HEK293 (cell line): ENCODE measurements at regions not wholly inside any gene's neighbourhood (a gene's known extent, or its start where the extent isn't known, plus 50 kb on each side); places are given as distances from the start of the nearest gene placed in this dataset.
"Not testable (repeated sequence)": the region's sequence is repeated elsewhere in the genome, so short reads cannot be mapped to it uniquely, and the experiment has no call there.

Source experiments
- CTCF ChIA-PET: fragments of 350-600 bp; formaldehyde crosslinking; extraction: SDS; loops from one replicate; lab custom pipeline; 2021; ENCODE audit warnings: antibody characterized with exemption; lab: Yijun Ruan, JAX
- POLR2A ChIA-PET: fragments of 300-600 bp; formaldehyde crosslinking; extraction: SDS; loops from one replicate; lab custom pipeline; 2020; ENCODE audit warnings: antibody characterized with exemption, inconsistent platforms; lab: Yijun Ruan, JAX
- H3K27ac ChIP-seq: fragments of 200-500 bp; sonication (Bioruptor generic); 2 replicates; pipeline ENCODE4 v1.5.1; 2014; ENCODE audit warnings: low read depth, low read length, control low read depth, inconsistent platforms; ENCODE audit errors: extremely low read depth
- H3K36me3 ChIP-seq, 2 experiments: fragments of 200-500 bp in 1 of 2; sonication (Bioruptor generic) in 1 of 2; 1 replicate in 1 of 2; 2 replicates in 1 of 2; pipeline ENCODE4 v1.5.1; 2014 to 2017; ENCODE audit warnings: inconsistent platforms in 2 of 2, low read length in 2 of 2; ENCODE audit not compliant: control insufficient read depth in 2 of 2, insufficient read depth in 1 of 2
- H3K4me1 ChIP-seq: fragments of 200-500 bp; sonication (Bioruptor generic); 2 replicates; pipeline ENCODE4 v1.5.1; 2014; ENCODE audit warnings: mild to moderate bottlenecking, low read length, inconsistent platforms; ENCODE audit not compliant: control insufficient read depth, insufficient read depth
- H3K4me3 ChIP-seq: 2 replicates; pipeline ENCODE4 v1.5.1; 2011; ENCODE audit warnings: low read depth, mild to moderate bottlenecking, control low read depth, low read length, moderate library complexity
- H3K9me3 ChIP-seq: fragments of 200-500 bp; sonication (Bioruptor generic); 2 replicates; pipeline ENCODE4 v1.5.1; 2014; ENCODE audit warnings: low read depth, low read length, inconsistent platforms; ENCODE audit not compliant: control insufficient read depth, insufficient read depth
- ZNF146 ChIP-seq: fragments of 450-650 bp; formaldehyde crosslinking; IDR thresholded peaks from 2 replicates; pipeline ENCODE4 v1.5.1; 2016; ENCODE audit warnings: missing biosample characterization, missing genetic modification characterization
- ZNF544 ChIP-seq: fragments of 450-650 bp; formaldehyde crosslinking; IDR thresholded peaks from 2 replicates; pipeline ENCODE4 v1.5.0; 2017; ENCODE audit warnings: missing biosample characterization, missing genetic modification characterization
- ZNF555 ChIP-seq: fragments of 450-650 bp; formaldehyde crosslinking; conservative IDR thresholded peaks from 2 replicates; pipeline ENCODE4 v1.5.1; 2017; ENCODE audit warnings: missing biosample characterization, mild to moderate bottlenecking, missing genetic modification characterization, inconsistent platforms
- ZNF747 ChIP-seq: fragments of 450-650 bp; formaldehyde crosslinking; IDR thresholded peaks from 2 replicates; pipeline ENCODE4 v1.5.1; 2016; ENCODE audit warnings: missing biosample characterization, missing genetic modification characterization
- TF ChIP-seq, protein P1 (sequence below): fragments of 450-650 bp; formaldehyde crosslinking; IDR thresholded peaks from 2 replicates; pipeline ENCODE4 v1.5.1; 2016; ENCODE audit warnings: missing biosample characterization, missing genetic modification characterization
- TF ChIP-seq, protein P2 (sequence below): fragments of 450-650 bp; formaldehyde crosslinking; optimal IDR thresholded peaks from 2 replicates; pipeline ENCODE3; 2016; ENCODE audit warnings: missing biosample characterization, mild to moderate bottlenecking, missing genetic modification characterization
- TF ChIP-seq, protein P3 (sequence below): fragments of 450-650 bp; formaldehyde crosslinking; IDR thresholded peaks from 2 replicates; pipeline ENCODE4 v1.5.1; 2017; ENCODE audit warnings: missing biosample characterization, mild to moderate bottlenecking, missing genetic modification characterization, moderate library complexity

DNA sequence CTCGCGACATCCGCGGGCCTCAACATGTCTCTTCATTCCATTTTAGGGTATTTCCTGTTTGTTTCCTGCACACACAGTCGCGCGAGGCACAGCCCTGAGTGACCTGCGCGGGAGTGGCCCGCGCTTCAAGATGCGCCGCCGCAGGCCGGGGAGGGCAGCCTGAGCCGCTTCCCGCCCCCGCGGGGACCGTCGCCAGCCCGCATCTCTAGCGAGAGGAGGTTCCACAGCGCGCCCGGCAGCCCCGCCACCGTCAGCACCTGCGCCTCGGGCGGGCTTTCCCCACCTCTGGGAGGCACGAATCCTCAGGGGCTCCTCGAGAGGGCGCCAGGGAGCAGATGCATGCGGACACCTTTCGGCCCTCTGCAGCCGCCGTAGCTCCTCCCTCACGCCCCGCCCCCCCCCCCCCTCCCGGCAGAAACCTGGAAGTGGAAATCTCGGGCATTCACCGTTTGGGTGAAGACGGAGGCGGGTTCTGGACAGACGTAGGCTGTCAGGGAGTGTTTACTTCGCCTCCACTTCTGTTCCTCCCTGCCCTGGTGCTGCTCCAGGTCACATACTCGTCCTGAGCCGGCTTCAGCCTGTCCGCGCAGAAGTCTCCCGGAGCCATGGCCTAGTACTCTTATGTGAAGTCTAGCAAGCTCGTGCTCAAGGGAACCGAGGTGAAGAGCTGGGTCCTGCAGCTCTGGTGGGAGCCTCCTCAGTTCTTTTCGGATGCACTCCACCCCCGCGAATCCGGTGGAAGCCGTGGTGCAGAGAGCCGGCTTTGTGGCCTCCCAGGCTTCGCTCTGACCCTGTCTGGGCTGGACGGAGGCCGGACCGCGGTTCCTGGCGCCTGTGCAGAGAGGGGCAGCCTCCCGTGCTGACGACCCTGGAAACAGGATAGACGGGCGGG lies 880.5 kb upstream of the DEFB115 start (continued):
- TF ChIP-seq, protein P1, sequence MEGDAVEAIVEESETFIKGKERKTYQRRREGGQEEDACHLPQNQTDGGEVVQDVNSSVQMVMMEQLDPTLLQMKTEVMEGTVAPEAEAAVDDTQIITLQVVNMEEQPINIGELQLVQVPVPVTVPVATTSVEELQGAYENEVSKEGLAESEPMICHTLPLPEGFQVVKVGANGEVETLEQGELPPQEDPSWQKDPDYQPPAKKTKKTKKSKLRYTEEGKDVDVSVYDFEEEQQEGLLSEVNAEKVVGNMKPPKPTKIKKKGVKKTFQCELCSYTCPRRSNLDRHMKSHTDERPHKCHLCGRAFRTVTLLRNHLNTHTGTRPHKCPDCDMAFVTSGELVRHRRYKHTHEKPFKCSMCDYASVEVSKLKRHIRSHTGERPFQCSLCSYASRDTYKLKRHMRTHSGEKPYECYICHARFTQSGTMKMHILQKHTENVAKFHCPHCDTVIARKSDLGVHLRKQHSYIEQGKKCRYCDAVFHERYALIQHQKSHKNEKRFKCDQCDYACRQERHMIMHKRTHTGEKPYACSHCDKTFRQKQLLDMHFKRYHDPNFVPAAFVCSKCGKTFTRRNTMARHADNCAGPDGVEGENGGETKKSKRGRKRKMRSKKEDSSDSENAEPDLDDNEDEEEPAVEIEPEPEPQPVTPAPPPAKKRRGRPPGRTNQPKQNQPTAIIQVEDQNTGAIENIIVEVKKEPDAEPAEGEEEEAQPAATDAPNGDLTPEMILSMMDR = peak; percentile 39; the same call in 1 of the 2 replicates
- TF ChIP-seq, protein P2, sequence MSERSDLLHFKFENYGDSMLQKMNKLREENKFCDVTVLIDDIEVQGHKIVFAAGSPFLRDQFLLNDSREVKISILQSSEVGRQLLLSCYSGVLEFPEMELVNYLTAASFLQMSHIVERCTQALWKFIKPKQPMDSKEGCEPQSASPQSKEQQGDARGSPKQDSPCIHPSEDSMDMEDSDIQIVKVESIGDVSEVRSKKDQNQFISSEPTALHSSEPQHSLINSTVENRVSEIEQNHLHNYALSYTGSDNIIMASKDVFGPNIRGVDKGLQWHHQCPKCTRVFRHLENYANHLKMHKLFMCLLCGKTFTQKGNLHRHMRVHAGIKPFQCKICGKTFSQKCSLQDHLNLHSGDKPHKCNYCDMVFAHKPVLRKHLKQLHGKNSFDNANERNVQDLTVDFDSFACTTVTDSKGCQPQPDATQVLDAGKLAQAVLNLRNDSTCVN (tag by site-specific recombination) = peak; percentile 58
- no peak for TF ChIP-seq ZNF544 (tag by site-specific recombination)
- no peak for TF ChIP-seq ZNF555 (tag by site-specific recombination)
- TF ChIP-seq, protein P3, sequence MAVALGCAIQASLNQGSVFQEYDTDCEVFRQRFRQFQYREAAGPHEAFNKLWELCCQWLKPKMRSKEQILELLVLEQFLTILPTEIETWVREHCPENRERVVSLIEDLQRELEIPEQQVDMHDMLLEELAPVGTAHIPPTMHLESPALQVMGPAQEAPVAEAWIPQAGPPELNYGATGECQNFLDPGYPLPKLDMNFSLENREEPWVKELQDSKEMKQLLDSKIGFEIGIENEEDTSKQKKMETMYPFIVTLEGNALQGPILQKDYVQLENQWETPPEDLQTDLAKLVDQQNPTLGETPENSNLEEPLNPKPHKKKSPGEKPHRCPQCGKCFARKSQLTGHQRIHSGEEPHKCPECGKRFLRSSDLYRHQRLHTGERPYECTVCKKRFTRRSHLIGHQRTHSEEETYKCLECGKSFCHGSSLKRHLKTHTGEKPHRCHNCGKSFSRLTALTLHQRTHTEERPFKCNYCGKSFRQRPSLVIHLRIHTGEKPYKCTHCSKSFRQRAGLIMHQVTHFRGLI (tag by site-specific recombination) = 0 out of 2 replicates have a peak, but pooled peaks have one; percentile 23
- no peak for TF ChIP-seq ZNF747 (tag by site-specific recombination)

DNA sequence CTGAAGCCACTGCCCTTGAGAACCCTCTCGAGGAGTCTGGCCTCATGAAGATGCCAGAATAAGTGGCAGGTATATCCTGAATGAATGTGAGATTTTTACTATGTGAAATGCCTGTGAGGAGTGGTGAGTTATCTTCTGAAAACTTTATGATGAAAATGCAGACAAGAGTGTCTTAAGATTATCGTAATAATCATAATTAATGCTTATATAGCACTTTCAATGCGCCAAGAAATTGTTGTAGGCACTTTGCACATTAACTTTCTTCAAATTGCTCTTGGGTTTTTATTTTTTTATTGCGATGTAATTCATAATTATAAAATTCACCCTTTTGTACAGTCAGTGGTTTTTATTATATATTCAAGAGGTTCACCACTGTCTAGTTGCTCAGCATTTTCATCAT lies 879.1 kb upstream of the DEFB115 start:
- CTCF ChIA-PET, H3K4me3 ChIP-seq, H3K4me1 ChIP-seq, H3K27ac ChIP-seq, H3K36me3 ChIP-seq, POLR2A ChIA-PET, H3K9me3 ChIP-seq: not testable (repeated sequence)

DNA sequence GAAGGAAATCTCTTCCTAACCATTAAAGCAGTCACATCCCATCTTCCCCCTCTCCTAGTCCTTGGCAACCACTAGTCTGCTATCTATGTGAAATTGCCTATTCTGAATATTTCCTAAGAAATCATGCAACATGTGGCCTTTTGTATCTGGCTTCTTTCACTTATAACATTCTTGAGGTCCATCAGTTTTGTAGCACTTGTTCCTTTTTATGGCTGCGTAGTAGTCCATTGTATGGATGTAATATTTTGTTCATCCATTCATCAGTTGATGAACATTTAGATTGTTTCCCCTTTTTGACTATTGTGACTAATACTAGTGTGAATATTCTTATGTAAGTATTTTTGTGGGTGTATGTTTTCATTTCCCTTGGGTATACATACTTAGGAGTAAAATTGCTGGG lies 878.7 kb upstream of the DEFB115 start:
- CTCF ChIA-PET, POLR2A ChIA-PET: not testable (repeated sequence)
- 0 out of 2 replicates have a peak, but pooled peaks have one; percentile 54 for TF ChIP-seq ZNF146 (tag by site-specific recombination)

DNA sequence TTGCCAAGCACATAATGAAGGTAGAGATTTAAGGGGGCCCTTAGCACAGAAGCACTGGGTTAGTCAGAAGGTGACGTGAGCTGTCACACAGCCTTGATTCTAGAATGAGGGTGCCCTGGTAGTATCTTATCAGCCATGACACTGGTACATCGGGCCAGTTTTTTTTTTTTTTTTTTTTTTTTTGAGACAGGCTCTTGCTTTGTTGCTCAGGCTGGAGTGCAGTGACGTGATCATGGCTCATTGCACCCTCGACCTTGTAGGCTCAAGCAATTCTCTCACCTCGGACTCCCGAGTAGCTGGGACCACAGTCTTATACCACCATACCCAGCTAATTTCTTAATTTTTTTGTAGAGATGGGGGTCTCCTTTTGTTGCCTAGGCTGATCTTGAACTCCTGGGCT lies 872.6 kb upstream of the DEFB115 start:
- POLR2A ChIA-PET, H3K9me3 ChIP-seq, H3K4me3 ChIP-seq, H3K27ac ChIP-seq, H3K4me1 ChIP-seq, H3K36me3 ChIP-seq, CTCF ChIA-PET: not testable (repeated sequence)

More for the DNA sequence above, 878.7 kb upstream of the DEFB115 start:
- not testable (repeated sequence) for H3K36me3 ChIP-seq, H3K4me1 ChIP-seq, H3K4me3 ChIP-seq, H3K9me3 ChIP-seq, H3K27ac ChIP-seq

DNA sequence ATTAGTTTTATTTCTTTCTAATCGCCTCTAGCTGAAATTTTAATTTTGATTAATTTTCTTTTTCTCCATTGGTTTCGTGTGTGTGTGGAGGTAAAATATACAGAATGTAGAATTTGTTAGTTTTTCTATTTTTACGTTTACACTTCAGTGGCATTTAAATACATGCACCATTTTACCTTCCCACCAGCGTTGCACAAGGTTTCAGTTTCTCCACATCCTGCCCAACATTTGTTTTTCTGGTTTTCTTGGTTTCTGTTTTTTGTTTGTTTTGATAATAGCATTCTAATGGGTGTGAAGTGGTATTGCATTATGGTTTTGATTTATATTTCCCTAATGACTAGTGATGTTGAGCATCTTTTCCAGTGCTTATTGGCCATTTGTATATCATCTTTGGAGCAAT lies 871.4 kb upstream of the DEFB115 start:
- H3K36me3 ChIP-seq, H3K27ac ChIP-seq, CTCF ChIA-PET, H3K9me3 ChIP-seq, H3K4me3 ChIP-seq, H3K4me1 ChIP-seq: not testable (repeated sequence)
- POLR2A ChIA-PET = interaction anchor here (1.1 kb wide), 1 partner anchor 9 kb away, joined by 3 read pairs; no protein-coding TSS in a partner anchor

DNA sequence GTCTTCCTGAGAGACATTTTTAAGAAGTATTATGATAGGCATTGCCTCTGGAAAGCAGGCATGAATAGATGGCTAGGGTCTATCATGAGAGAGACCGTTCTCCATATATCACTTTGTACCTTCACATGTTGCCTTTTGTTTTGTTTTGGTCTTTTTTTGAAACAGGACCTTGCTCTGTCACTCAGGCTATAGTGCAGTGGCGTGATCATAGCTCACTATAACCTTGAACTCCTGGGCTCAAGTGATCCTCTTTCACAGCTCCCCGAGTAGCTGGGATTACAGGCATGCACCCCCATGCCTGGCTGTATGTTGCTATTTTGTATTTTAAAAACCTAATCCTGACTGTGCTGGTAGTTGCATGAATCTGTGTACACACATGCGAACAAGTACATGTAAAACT lies 869.6 kb upstream of the DEFB115 start:
- CTCF ChIA-PET, H3K9me3 ChIP-seq, H3K27ac ChIP-seq, H3K4me3 ChIP-seq, H3K4me1 ChIP-seq, POLR2A ChIA-PET, H3K36me3 ChIP-seq: not testable (repeated sequence)

DNA sequence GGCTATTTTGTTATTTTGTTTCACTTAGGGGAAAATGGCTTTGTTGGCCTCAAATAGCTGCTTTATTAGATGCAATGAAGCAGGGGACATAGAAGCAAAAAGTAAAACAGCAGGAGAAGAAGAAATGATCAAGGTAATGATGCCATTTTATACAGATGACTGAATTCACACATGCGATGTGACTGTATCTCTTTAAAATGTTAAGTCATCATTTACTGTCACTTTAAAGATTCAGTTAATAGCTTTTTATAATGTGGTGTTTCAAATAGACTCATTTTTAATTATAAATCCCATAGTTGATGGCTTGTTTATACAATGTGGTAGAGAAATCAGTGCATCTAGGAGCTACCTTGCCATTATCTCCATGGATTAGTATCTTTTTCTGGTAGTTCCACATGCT lies 863.9 kb upstream of the DEFB115 start:
- H3K9me3 ChIP-seq, POLR2A ChIA-PET, CTCF ChIA-PET, H3K4me3 ChIP-seq, H3K4me1 ChIP-seq, H3K27ac ChIP-seq: not testable (repeated sequence)
- peaks cover 0 to 13% of the 10 kb centered on the region in 2 experiments; a peak in 1 of 3 replicates for H3K36me3 ChIP-seq

DNA sequence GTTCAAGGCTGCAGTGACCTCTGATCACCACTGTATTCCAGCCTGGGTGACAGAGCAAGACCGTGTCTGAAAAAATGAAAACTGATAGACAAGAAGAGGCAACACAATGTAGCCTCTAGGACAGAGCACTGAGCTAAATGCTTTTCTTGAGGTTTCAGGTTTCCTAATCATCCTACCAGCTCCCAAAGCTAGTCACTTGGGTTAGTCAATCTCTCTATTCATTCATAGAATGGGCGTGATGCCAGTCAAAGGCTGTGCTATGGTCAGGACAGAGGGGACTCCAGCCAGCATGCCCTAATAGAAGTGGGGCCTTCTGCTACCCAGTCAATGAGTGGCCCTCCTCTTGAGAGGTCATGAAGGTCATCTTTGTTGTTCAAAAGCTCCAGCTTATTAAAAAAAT lies 860.4 kb upstream of the DEFB115 start:
- H3K4me1 ChIP-seq, H3K27ac ChIP-seq, CTCF ChIA-PET, POLR2A ChIA-PET, H3K9me3 ChIP-seq, H3K4me3 ChIP-seq: not testable (repeated sequence)
- peaks cover 0 to 28% of the 10 kb centered on the region in 2 experiments; a peak in 1 of 3 replicates for H3K36me3 ChIP-seq
